SJSA1 (cell line): ENCODE measurements at regions not wholly inside any gene's neighbourhood (a gene's known extent, or its start where the extent isn't known, plus 50 kb on each side); places are given as distances from the start of the nearest gene placed in this dataset.

ENCODE experiments used
- DNase-seq, 2 experiments: peaks; one replicate each; pipeline ENCODE4 v3.0.0-alpha.2; 2015 to 2020; ENCODE audit warnings: low spot score in 2 of 2, low read depth in 1 of 2
- H3K27ac ChIP-seq: fragments of 250-450 bp; sonication (Bioruptor Pico); 2 replicates; pipeline ENCODE4 v1.5.1; 2020; ENCODE audit warnings: mild to moderate bottlenecking, moderate library complexity
- H3K27me3 ChIP-seq: fragments of 250-450 bp; sonication (Bioruptor Pico); replicated peaks from 2 replicates; pipeline ENCODE4 v1.5.1; 2020; ENCODE audit warnings: mild to moderate bottlenecking, moderate library complexity
- H3K36me3 ChIP-seq: fragments of 250-450 bp; sonication (Bioruptor Pico); 2 replicates; pipeline ENCODE4 v1.5.1; 2020; ENCODE audit warnings: mild to moderate bottlenecking
- H3K4me1 ChIP-seq: fragments of 250-450 bp; sonication (Bioruptor Pico); replicated peaks from 2 replicates; pipeline ENCODE4 v1.6.1; 2021; ENCODE audit warnings: mild to moderate bottlenecking
- H3K4me3 ChIP-seq: fragments of 250-450 bp; sonication (Bioruptor Pico); 2 replicates; pipeline ENCODE4 v1.5.1; 2020; ENCODE audit warnings: mild to moderate bottlenecking
- H3K9me3 ChIP-seq: fragments of 250-450 bp; sonication (Bioruptor Pico); replicated peaks from 2 replicates; pipeline ENCODE4 v1.5.1; 2020; ENCODE audit warnings: mild to moderate bottlenecking

GRCh38 chr18:53745224-53745967 lies 479.1 kb downstream of the MBD2 start:
- no peak for DNase-seq
- Histone ChIP-seq H3K27me3 (peaks cover 8% of the 10 kb centered on the region), H3K9me3 (no peaks in the 10 kb centered on the region), H3K4me3 (no peak overlapping the region), H3K36me3 (no peaks in the 10 kb centered on the region), H3K27ac (no peak overlapping the region), H3K4me1 (no peaks in the 10 kb centered on the region)

- Histone ChIP-seq H3K4me1 (no peaks in the 10 kb centered on the region), H3K9me3 (no peaks in the 10 kb centered on the region), H3K36me3 (no peaks in the 10 kb centered on the region), H3K27me3 (peaks cover 8% of the 10 kb centered on the region), H3K4me3 (no peak overlapping the region), H3K27ac (no peak overlapping the region)
- DNase-seq = no peak
These were observed 484.8 kb downstream of the MBD2 start for GRCh38 chr18:53739700-53740099.

- no peak overlapping the region for H3K4me3 ChIP-seq
- H3K4me1 ChIP-seq = no peaks in the 10 kb centered on the region
- no peak for DNase-seq
- no peaks in the 10 kb centered on the region for H3K9me3 ChIP-seq
- no peak overlapping the region for H3K27ac ChIP-seq
- H3K36me3 ChIP-seq = no peaks in the 10 kb centered on the region
- H3K27me3 ChIP-seq = no peaks in the 10 kb centered on the region
These were observed 488.9 kb downstream of the MBD2 start for GRCh38 chr18:53735526-53735925.

- no peaks in the 10 kb centered on the region for H3K36me3 ChIP-seq
- no peak overlapping the region for H3K4me3 ChIP-seq
- no peaks in the 10 kb centered on the region for H3K4me1 ChIP-seq
- H3K9me3 ChIP-seq = no peaks in the 10 kb centered on the region
- H3K27ac ChIP-seq = no peak overlapping the region
- DNase-seq = no peak
- peaks cover 20% of the 10 kb centered on the region; the same call in 1 of the 2 replicates for H3K27me3 ChIP-seq
These were observed 509.1 kb downstream of the MBD2 start for GRCh38 chr18:53715243-53715853.

GRCh38 chr18:53710080-53710479 lies 514.4 kb downstream of the MBD2 start:
- Histone ChIP-seq H3K4me1 (no peaks in the 10 kb centered on the region), H3K27ac (no peak overlapping the region), H3K9me3 (no peaks in the 10 kb centered on the region), H3K36me3 (no peaks in the 10 kb centered on the region), H3K4me3 (no peak overlapping the region), H3K27me3 (peaks cover 11% of the 10 kb centered on the region; the same call in 1 of the 2 replicates)
- DNase-seq = no peak

GRCh38 chr18:53702480-53702879 lies 522.0 kb downstream of the MBD2 start:
- Histone ChIP-seq H3K9me3 (no peaks in the 10 kb centered on the region), H3K27ac (no peak overlapping the region), H3K4me3 (no peak overlapping the region), H3K4me1 (no peaks in the 10 kb centered on the region), H3K27me3 (no peaks in the 10 kb centered on the region), H3K36me3 (no peaks in the 10 kb centered on the region)
- no peak for DNase-seq

GRCh38 chr18:53701697-53702096 lies 522.8 kb downstream of the MBD2 start:
- Histone ChIP-seq H3K27me3 (no peaks in the 10 kb centered on the region), H3K9me3 (no peaks in the 10 kb centered on the region), H3K4me3 (no peak overlapping the region), H3K36me3 (no peaks in the 10 kb centered on the region), H3K27ac (no peak overlapping the region), H3K4me1 (no peaks in the 10 kb centered on the region)
- no peak for DNase-seq

- Histone ChIP-seq H3K36me3 (no peaks in the 10 kb centered on the region), H3K9me3 (no peaks in the 10 kb centered on the region; the same call in 1 of the 2 replicates), H3K4me3 (no peak overlapping the region), H3K27me3 (no peaks in the 10 kb centered on the region), H3K4me1 (no peaks in the 10 kb centered on the region), H3K27ac (no peak overlapping the region)
- peak; percentile 31 to 44 for DNase-seq
These were observed 525.6 kb downstream of the MBD2 start for GRCh38 chr18:53698907-53699306.

- H3K27ac ChIP-seq = no peak overlapping the region
- no peak overlapping the region for H3K4me3 ChIP-seq
- DNase-seq = no peak
- no peaks in the 10 kb centered on the region for H3K9me3 ChIP-seq
- no peaks in the 10 kb centered on the region for H3K4me1 ChIP-seq
- no peaks in the 10 kb centered on the region for H3K36me3 ChIP-seq
- H3K27me3 ChIP-seq = peaks cover 3% of the 10 kb centered on the region; the same call in 1 of the 2 replicates
These were observed 534.6 kb downstream of the MBD2 start for GRCh38 chr18:53689886-53690285.

- DNase-seq = no peak
- peaks cover 3% of the 10 kb centered on the region; the same call in 1 of the 2 replicates for H3K27me3 ChIP-seq
- no peak overlapping the region for H3K4me3 ChIP-seq
- no peaks in the 10 kb centered on the region for H3K9me3 ChIP-seq
- H3K4me1 ChIP-seq = no peaks in the 10 kb centered on the region
- no peaks in the 10 kb centered on the region for H3K36me3 ChIP-seq
- no peak overlapping the region for H3K27ac ChIP-seq
These were observed 537.5 kb downstream of the MBD2 start for GRCh38 chr18:53686965-53687364.

- H3K4me3 ChIP-seq = no peak overlapping the region
- no peak for DNase-seq
These were observed 541.7 kb downstream of the MBD2 start for GRCh38 chr18:53682796-53683195.

GRCh38 chr18:53677480-53677879 lies 547.0 kb downstream of the MBD2 start:
- Histone ChIP-seq H3K4me3 (no peak overlapping the region), H3K4me1 (no peaks in the 10 kb centered on the region), H3K27ac (no peak overlapping the region), H3K27me3 (no peaks in the 10 kb centered on the region), H3K9me3 (no peaks in the 10 kb centered on the region), H3K36me3 (no peaks in the 10 kb centered on the region)
- DNase-seq = no peak

More at GRCh38 chr18:53682796-53683195, 541.7 kb downstream of the MBD2 start:
- no peaks in the 10 kb centered on the region for H3K9me3 ChIP-seq
- H3K27me3 ChIP-seq = no peaks in the 10 kb centered on the region
- no peaks in the 10 kb centered on the region for H3K36me3 ChIP-seq
- no peaks in the 10 kb centered on the region for H3K4me1 ChIP-seq
- H3K27ac ChIP-seq = no peak overlapping the region

- Histone ChIP-seq H3K27ac (no peak overlapping the region), H3K4me3 (no peak overlapping the region), H3K36me3 (no peaks in the 10 kb centered on the region), H3K4me1 (no peaks in the 10 kb centered on the region), H3K9me3 (no peaks in the 10 kb centered on the region), H3K27me3 (no peaks in the 10 kb centered on the region)
- DNase-seq = no peak
These were observed 558.8 kb downstream of the MBD2 start for GRCh38 chr18:53665701-53666100.

- H3K36me3 ChIP-seq = no peaks in the 10 kb centered on the region
- H3K9me3 ChIP-seq = no peaks in the 10 kb centered on the region
- DNase-seq = no peak
- no peaks in the 10 kb centered on the region for H3K4me1 ChIP-seq
- H3K27me3 ChIP-seq = no peaks in the 10 kb centered on the region
- H3K4me3 ChIP-seq = no peak overlapping the region
- H3K27ac ChIP-seq = no peak overlapping the region
These were observed 559.9 kb downstream of the MBD2 start for GRCh38 chr18:53664575-53664974.
